GM21737 (cell line): ENCODE measurements at regions not wholly inside any gene's neighbourhood (a gene's known extent, or its start where the extent isn't known, plus 50 kb on each side); places are given as distances from the start of the nearest gene placed in this dataset.

Source experiments
- ATAC-seq: cut with Tn5 transposase; IDR thresholded peaks from one replicate; pipeline ENCODE4 v1.9.1; 2021; ENCODE audit warnings: mild to moderate bottlenecking, moderate library complexity; ENCODE audit not compliant: unreplicated experiment

DNA sequence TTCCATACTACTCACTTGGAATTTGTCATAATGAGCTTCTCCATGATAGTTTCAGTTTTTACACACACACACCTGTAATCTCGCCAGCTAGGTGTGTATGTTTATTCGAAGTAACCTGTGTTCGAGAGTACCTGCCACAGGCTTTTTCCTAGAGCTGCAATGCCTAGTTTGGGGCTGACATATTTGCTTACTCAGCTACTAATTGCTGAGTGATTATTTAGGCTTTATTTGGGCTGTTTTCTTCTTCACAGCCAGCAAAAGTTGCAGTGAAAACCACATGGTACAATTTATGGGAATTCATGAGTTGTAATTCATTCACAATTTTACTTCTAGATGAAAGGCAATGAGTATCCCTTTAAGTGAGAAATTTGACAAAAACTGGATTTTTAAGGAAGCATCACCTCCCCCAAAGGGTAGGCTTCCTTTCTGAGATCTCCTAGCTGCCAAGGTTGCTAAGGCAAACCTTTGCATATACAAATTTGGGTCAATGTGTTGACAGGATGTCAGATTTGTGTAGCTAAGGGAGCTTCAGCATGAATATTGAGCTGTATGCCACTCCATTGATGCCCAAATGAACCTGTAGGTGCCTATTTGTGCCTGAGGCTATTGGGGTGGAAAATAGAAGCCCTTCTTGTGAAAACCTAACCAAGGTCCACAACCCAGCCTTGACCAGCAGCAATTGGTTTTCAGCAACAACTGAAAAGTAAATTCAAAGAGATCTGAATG is 108.7 kb upstream of the OTX2 start:
- ATAC-seq, result no peak

DNA sequence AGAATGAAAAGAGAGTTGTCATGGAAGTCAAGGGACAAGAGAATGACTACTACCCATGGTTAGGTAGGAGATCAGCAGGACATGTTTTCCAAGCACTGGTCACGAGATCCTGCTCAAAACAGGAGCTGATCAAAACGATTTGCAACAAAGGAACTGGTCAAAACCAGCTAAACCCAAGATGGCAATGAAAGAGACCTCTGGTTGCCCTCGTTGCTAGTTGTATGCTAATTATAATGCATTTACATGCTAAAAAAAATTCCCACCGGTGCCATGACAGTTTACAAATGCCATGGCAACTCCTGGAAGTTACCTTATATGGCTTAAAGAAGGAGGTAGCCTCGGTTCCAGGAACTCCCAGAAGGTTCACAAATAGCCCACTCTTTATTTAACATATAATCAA is 95.0 kb upstream of the OTX2 start:
- ATAC-seq, result no peak

DNA sequence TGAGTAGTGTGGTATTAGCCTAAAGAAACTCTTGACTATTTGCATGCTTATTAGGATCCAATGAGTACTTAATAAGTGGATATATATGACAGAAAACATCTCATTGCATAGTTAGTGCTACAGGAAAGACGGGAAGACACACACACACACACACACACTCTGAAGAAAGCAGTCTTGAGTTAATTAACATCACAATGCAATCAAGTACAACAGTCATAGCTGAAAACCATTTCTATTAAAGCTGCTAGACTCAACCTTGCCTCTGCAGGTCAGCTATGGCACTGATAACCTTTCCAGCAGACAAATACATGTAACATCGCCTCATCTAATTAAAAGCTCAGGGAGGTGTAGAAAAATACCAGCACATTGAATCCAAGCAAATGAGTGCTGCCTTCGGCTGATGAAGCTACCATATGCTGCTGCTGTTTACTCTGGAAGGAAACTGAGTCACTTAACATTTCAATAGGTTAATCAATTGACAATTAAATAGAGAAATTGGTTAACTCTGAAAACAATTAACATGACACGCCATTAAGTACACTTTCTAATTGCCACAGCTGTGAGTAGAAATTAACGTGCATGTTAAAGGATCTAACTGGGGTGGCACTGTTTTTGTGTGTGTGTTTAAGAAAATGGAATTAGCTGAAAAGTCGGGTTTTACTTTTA is 93.2 kb upstream of the OTX2 start:
- no peak for ATAC-seq

DNA sequence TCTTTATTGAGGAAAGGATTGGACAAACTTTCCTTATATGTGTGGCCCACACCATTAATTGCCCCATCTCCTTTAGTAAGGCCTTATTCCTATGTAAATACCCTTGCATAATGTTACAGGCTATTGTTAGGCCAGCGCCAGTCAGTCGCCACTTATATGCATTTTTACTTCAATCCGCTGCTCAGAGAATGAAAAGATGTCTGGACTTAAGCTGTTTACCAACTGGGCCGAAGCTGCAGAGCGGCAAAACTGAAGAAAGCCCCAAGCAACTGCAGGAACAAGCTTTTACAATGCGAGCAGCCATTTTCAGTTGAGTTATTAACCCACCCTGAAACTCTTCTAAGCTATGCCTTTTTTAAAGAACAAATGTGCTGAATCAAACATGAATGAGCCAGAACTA is 92.1 kb upstream of the OTX2 start:
- no peak for ATAC-seq

DNA sequence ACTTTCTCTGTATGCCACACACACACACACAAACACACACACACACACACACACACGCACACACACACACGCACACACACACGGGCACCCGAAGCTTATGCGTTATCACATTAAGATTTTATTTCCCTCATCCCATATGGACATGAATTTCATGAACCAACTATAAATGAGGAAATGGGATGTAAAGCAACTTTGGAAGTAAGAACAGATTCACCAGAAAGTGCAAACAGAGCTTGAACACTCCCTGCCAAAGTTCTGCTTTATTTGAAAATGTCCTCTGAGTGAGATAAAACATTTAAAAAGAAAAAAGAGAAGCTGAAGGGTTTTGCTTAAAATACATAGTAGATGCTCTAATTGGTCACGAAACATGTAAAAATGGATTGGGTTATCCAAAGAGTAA is 90.4 kb upstream of the OTX2 start:
- no peak for ATAC-seq

DNA sequence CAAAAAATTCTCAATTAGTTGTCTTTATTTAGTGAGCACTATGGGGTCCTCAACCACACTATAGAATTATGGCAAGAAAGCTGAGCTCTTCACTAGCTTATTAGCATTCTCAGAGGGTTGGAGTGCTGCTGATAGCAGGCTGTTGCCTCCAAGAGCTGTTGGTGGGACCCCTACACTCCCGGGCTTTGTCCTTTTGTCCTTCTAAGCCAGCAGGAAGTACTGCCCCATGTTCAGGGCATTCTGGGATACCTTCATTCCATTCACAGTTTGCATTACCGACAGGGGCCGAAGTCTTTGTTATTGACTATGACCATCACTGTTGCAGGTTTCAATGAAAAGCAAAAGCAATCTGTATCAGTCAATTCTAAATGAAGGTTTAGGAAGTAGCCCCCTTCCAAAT is 89.5 kb upstream of the OTX2 start:
- no peak for ATAC-seq

DNA sequence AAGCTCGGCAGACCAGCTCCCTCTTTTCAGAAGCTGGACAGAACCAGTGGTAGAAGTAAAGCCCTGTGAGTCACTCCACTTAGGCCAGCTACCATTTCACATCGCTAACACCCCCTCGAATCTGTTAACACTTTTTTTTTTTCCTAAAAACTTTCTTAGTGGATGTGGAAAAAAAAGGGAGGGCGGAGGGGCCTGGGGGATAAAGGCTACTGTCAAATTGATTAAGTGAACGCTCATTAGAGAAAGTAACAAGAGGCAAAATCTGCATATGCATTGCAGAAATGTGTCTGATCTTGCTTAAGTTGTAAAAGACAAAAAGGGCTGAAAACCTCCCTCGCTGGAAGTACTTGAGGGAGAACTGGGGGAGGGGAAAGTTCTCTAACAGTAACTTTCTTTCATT is 86.6 kb upstream of the OTX2 start:
- ATAC-seq, result no peak

DNA sequence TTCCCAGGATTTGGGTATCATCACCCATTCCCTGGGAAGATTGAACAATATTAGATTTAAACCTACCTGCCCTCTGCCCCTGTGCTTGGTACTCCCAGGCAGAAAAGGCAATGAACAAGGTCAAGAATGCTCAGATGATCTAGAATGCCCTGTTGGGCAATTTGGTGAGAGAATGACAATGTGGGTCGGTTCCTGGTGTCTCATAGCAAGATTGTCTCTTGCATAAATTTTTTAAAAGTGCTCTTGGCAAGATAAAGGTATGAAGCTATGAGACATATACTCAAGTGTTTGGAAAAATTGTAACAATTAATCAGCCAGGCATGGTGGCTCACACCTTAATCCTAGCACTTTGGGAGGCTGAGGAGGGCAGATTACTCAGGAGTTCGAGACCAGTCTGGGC is 86.0 kb upstream of the OTX2 start:
- ATAC-seq, result no peak

DNA sequence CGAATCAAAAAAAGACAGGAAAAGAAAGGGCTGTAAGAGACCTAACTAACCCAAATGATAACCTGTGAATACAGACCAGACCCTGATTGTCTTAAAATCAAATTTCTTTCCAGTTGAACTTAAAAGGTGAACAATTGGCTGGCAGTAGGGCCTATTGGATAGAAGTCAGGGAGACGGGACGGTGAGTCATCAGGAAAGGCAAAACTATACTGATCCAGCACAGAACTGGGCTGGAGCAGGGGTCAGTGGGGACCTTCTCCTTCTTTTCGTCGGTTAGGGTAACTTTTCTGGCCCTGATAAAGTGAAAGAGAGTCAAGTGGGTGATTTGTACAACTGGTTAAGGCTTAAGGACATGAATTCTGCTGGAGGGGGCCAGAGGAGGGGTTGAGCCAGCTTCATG is 84.9 kb upstream of the OTX2 start:
- no peak for ATAC-seq

DNA sequence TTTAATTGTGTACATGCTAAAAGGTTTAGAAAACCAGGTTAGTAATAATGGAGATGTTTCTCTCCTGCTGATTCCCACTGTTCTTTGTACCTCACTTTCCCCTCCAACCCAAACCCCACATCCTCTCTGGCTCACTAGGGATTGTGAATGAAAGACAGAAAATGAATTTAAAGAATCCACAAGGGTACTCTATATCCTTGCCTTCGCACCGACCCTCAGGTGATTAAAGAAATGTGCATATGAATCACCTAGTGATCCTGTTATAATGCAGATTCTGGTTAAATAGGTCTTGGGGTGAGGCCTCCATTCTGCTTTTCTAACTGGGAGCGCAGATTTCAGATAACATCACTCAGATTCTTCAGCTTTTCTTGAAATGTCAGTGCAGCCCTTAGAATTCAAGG is 84.3 kb upstream of the OTX2 start:
- no peak for ATAC-seq

DNA sequence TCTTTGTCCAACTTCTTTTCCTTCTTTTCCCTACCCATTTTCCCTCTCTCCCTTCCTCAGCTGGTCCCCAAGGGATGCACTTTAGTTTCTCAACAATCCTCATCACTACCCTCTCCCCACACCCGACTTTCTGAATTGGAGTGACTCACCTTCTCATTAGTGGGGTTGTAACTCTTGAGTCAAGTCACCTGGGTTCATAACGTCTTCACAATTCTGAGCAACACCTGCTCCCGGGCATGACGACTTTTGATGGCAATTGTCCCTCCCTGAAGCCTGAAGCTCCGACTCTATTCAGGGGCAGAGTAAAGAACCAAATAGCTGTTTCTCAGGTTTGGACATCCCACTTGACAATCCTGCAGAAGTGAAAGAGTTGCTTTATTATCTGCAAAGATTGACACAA is 82.7 kb upstream of the OTX2 start:
- no peak for ATAC-seq

DNA sequence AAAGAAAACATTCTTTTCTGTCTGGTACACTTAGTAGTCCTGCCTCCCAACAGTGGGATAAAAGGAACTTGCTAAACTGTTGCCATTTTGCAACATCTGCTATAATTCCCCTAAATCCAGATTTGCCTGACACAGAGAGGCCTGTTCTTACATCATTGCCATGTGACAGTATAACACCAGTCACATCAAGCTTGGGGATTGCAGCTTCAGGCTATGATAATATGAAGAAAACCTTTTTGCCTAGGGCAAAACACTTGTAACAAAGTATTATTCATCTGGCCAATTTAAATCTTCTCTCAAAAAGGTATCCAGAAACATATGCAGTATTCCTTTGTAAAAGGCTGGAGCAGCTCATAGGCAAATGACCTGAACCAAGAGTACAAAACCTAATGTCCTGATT is 80.9 kb upstream of the OTX2 start:
- no peak for ATAC-seq

DNA sequence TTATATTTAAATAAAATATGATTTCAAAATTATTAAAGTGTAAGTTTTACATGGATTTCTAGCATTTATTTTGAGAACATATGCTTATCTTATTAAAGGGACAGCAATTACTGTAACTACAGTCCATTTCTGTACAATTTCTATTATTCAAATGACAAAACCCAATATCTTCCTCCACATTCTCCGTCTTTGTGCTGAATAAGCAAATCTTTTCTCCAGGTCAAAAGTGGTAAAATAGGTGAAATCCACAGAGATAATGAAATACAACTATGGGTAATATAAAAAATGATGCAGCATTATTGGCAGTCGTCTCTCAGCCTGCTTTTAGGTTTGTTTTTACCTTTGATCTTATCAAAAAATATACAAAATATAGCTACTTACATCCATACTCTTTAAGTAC is 79.4 kb upstream of the OTX2 start:
- ATAC-seq, result no peak

DNA sequence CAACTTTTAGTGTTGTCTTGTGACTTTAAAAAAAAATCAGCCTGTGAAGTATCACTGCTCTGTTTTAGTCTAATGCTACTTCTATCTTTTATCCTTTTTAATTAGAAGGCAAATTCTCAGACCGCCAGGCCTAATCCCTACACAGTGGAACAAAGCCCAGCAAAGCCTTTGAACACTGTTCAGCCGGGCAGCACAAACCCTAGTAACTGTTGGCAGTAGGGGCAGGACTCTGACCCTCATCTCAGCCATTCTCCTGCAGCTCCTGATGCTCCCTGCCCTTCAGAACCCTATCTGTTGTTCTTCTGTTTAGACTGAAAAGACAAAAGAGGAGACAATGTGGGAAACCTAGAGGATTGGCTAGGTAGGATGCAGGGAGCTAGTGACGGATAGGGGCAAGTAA is 78.0 kb upstream of the OTX2 start:
- no peak for ATAC-seq

DNA sequence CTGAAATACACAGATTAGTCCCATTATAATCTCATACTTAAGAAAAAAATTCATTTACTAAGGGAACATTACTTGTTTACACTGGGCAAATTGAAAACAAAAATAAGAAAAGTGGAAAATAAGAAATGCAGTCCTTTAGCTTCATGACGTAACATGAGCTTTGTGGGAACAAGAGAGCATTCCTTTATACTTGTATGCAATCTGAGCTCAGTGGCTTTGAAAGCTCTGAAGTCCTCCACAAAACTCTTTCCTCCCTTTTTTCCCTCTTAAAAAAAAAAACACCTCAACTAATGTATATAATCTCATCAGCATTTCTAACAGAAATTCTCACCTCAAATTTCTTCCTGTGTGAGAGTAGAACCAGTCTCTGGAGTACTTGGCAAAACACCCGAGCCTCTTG is 76.9 kb upstream of the OTX2 start:
- no peak for ATAC-seq

DNA sequence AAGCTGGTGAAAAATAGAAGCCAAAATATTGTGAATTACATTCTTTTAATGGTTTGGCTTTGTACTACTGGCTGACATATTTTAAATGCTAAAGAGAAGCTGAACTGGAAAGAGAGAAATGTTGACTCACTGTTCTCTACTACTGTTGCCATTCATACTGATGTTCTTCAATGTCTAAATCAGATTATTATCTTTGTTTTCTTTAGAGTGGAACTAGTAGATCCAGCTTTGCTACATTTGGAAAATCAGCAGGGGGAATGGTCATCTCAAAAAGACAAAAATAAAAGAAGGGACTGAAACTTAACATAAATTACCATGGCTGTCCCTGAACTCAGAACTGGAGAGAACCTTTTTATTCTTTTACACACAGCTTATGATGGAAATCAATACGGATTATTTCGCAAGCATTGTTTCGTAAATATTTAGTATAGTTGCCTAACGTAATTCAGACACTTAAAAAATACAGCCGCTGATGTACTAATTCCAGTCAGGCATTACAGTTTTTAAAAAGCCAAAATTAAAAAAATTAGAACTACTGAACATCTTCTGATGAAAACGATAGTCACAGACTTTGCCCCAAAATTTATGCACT is 76.3 kb upstream of the OTX2 start:
- ATAC-seq, result no peak

DNA sequence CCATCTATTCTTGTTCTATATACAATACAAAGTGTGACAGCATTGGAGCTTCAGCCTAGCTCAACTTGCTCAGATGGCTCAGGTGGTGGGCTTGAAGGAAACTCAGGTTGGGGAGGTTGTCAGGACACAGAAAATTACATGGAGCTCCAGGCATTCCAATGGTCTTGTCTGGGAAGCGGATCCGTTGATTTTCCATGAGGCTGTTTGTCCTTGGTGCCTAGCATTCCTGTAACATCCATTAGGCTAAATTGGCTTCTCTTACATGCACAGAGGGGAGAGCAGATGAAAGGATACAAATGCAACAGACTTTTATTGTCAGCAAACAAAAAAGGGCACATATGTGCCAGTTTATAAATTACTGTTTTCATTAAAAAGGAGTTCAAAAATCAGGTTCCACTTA is 75.5 kb upstream of the OTX2 start:
- no peak for ATAC-seq

DNA sequence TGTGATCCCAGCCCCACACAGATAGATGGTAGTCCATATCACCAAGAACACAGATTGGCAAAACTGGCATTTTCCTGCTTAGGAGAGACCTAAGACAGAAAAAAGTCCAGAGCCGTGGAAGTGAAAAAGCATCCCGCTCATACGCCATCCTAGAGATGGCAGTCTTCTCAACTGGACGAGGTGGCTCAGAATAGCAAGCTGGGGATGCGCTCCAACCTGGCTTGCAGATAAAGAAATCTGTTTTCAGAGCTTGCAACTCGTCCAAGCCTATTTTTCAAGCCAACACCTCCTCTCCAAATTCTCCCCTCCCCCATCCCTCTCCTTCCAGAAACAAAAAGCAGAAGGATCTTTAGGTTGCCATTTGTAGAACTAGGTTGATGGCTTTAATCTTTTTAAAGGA is 74.3 kb upstream of the OTX2 start:
- no peak for ATAC-seq

DNA sequence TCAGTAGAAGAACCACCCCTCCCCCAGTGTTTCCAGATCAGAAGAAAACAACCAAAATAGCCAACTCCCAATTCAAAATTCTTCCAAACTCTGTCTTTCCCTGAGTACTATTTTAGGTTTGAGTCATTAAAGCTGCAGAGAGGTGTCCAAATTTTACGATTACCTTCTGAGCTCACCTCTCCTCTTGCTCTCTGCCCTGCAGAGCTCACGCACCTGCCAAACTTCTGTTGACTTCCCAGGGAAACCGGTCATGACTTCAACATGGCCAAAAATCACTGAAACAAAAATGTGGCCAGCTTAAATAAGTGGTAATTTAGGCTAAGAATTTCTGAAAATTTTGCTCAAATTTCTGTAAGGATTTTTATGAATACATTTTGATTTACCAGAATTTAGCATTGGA is 70.9 kb upstream of the OTX2 start:
- no peak for ATAC-seq

DNA sequence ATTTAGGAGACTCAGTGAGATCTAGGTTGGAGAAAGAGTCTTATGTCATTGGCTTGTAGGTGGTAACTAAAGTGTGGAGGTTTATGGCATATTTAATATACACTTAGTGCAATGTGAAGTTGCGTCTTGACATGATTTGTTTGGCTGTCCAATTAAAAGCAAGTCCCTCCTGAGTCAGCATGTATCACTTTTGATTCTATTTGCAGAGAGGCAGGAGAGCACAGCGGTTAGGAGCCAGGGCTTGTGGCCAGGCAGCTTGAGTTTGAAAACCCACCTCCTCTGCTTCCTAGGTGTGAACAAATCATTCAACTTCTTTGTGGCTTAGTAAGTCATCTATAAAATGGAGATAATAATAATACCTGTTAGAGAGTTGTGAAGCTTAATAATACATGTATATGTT is 68.5 kb upstream of the OTX2 start:
- ATAC-seq, result no peak

DNA sequence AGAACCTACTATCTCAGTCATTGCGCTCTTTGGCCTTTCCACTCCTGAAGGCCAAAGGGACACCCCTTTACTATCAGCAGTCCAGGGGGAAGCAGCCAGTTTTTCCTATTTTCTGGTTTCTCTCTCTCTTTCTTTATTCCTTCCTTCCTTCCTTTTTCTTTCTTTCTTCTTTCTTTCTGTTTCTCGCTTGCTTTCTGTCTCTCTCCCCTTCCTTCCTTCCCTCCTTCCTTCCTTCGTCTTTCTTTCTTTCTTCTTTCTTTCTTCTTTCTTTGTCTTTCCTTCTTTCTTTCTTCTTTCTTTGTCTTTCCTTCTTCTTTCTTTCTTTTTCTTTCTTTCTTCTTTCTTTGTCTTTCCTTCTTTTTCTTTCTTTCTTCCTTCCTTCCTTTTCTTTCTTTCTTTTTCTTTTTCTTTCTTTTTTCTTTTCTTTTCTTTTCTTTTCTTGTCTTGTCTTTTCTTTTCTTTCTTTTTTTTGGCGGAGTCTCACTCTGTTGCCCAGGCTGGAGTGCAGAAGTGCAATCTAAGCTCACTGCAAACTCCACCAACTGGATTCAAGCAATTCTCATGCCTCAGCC is 64.9 kb upstream of the OTX2 start:
- ATAC-seq, result no peak

DNA sequence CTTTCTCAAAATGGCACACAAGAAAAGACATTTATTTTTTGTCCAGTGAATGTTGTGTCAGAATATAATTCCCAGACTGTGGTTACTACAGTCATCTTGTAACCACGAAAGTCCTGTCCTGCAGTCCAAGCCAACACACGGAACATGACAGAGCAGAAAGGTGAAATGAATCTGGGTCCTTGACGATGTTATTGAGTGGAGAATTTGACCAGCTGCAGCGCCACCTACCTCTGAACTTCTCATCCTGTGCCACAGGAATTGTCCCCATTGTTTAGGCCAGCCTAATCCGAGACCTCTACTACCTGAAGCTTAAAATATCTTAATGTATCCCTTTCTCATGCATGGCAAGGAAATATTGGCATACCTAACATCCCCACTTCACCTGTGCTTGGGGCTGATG is 64.1 kb upstream of the OTX2 start:
- ATAC-seq, result no peak
